GM18909 (cell line): ENCODE measurements at regions not wholly inside any gene's neighbourhood (a gene's known extent, or its start where the extent isn't known, plus 50 kb on each side); places are given as distances from the start of the nearest gene placed in this dataset.
A peak's percentile ranks its signal among the peaks of the same experiment; 100 is the strongest.

ENCODE experiments used
- ATAC-seq: cut with Tn5 transposase; IDR thresholded peaks from one replicate; pipeline ENCODE4 v1.9.1; 2021; ENCODE audit warnings: mild to moderate bottlenecking; ENCODE audit not compliant: unreplicated experiment, poor library complexity

GRCh38 chr3:10555263-10555662, 49.9 kb upstream of the ATP2B2 start:
- no peak for ATAC-seq

GRCh38 chr3:10556312-10556711, 50.9 kb upstream of the ATP2B2 start:
- no peak for ATAC-seq

GRCh38 chr3:10557250-10557649, 51.9 kb upstream of the ATP2B2 start:
- no peak for ATAC-seq

GRCh38 chr3:10557781-10558373, 52.5 kb upstream of the ATP2B2 start:
- ATAC-seq = no peak

- no peak for ATAC-seq
These were observed 53.4 kb upstream of the ATP2B2 start for GRCh38 chr3:10558736-10559135.

GRCh38 chr3:10560060-10560861, 54.9 kb upstream of the ATP2B2 start:
- ATAC-seq = no peak

GRCh38 chr3:10561162-10561945, 56.0 kb upstream of the ATP2B2 start:
- ATAC-seq = no peak

GRCh38 chr3:10561946-10562560, 56.7 kb upstream of the ATP2B2 start:
- no peak for ATAC-seq

- peak; percentile 79 for ATAC-seq
These were observed 58.0 kb upstream of the ATP2B2 start for GRCh38 chr3:10563396-10563795.

GRCh38 chr3:10565814-10566213, 60.4 kb upstream of the ATP2B2 start:
- ATAC-seq = no peak

GRCh38 chr3:10566451-10566850, 61.1 kb upstream of the ATP2B2 start:
- ATAC-seq = no peak

- no peak for ATAC-seq
These were observed 63.2 kb upstream of the ATP2B2 start for GRCh38 chr3:10568549-10568948.

- no peak for ATAC-seq
These were observed 65.0 kb upstream of the ATP2B2 start for GRCh38 chr3:10570196-10570946.

GRCh38 chr3:10574101-10574620, 68.8 kb upstream of the ATP2B2 start:
- no peak for ATAC-seq

GRCh38 chr3:10575601-10576160, 70.3 kb upstream of the ATP2B2 start:
- ATAC-seq = no peak

- no peak for ATAC-seq
These were observed 72.1 kb upstream of the ATP2B2 start for GRCh38 chr3:10577486-10577885.

GRCh38 chr3:10580426-10580825, 75.0 kb upstream of the ATP2B2 start:
- no peak for ATAC-seq

GRCh38 chr3:10581251-10581650, 75.9 kb upstream of the ATP2B2 start:
- no peak for ATAC-seq

- ATAC-seq = no peak
These were observed 76.3 kb upstream of the ATP2B2 start for GRCh38 chr3:10581716-10582115.

- ATAC-seq = no peak
These were observed 77.3 kb upstream of the ATP2B2 start for GRCh38 chr3:10582733-10583132.
